ENCODE measurements at regions not wholly inside any gene's neighbourhood (a gene's known extent, or its start where the extent isn't known, plus 50 kb on each side); places are given as distances from the start of the nearest gene placed in this dataset.

DNA sequence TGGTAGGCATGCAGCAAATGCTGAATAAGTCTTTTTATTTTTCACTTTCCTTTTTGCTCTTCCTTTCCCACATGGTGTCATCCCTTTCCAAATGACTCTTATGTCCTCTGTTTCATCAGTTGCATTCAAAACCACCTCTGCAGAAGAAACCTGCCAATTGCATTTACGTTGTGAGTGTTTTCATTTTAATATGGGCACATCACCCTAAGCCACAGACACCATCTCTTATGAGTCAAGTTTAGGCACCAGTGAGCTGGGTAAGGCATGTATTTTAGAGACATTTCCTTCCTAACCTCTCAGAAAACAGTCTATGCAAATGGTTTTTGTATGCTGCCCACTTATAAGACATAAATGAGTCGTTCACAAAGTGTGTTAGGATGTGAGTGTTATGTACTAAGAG, 223.3 kb upstream of the ADAMTS9 start:
- TF ChIP-seq CTCF (IDR thresholded peaks at IDR 0.05) (no peak), POLR2AphosphoS5 (IDR thresholded peaks at IDR 0.05) (no peak), POLR2A (IDR thresholded peaks at IDR 0.05) (no peak)

All from gastroesophageal sphincter (tissue), 3 donors.